ENCODE measurements at regions not wholly inside any gene's neighbourhood (a gene's known extent, or its start where the extent isn't known, plus 50 kb on each side); places are given as distances from the start of the nearest gene placed in this dataset.

DNA sequence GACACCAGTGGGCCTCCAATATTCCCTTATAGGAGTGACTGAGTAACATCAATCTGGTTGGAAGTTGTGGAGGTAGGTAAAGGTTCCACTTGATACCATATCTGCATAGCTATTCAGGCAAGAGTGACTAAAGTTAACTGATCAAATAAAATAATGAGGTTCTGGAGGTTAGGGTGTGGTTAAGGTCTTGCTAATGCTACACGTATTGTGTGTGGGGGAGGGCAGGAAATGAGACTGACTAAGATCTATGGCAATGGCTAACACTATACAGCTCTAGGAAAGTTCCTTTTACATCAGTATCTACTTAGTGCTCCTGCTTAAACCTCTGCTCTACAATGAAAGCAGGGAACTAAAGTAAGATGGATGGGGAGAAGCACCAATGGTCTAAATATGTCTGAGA, 149.1 kb upstream of the MGAT5 start:
- no peak for TF ChIP-seq POLR2A (IDR thresholded peaks at IDR 0.05)
- TF ChIP-seq, protein P1, sequence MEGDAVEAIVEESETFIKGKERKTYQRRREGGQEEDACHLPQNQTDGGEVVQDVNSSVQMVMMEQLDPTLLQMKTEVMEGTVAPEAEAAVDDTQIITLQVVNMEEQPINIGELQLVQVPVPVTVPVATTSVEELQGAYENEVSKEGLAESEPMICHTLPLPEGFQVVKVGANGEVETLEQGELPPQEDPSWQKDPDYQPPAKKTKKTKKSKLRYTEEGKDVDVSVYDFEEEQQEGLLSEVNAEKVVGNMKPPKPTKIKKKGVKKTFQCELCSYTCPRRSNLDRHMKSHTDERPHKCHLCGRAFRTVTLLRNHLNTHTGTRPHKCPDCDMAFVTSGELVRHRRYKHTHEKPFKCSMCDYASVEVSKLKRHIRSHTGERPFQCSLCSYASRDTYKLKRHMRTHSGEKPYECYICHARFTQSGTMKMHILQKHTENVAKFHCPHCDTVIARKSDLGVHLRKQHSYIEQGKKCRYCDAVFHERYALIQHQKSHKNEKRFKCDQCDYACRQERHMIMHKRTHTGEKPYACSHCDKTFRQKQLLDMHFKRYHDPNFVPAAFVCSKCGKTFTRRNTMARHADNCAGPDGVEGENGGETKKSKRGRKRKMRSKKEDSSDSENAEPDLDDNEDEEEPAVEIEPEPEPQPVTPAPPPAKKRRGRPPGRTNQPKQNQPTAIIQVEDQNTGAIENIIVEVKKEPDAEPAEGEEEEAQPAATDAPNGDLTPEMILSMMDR (IDR thresholded peaks at IDR 0.05), result no peak
